ENCODE measurements at regions not wholly inside any gene's neighbourhood (a gene's known extent, or its start where the extent isn't known, plus 50 kb on each side); places are given as distances from the start of the nearest gene placed in this dataset.

DNA sequence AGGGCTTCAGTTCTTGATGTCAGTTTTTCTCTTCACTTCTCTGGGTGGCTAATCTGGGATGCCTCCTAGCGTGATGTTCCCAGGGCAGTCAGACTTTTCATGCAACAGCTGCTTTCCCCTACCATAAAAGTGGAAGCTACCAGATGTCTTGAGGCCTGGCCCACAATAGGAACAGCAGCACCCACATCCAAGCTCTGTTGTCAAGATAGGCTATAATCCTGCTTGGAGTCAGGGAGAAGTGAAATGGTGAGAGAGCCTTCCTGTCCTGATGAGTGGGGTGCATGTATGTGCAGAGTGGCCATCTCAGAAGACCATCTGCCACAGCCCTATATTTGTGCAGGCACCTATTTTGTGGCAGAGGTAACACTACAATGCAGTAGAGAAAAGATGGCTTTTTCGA, 108.0 kb downstream of the HTR5A start:
- H3K9me3 Mint-ChIP-seq: peaks cover 10% of the 10 kb centered on the region
- no peak overlapping the region for H3K4me3 Mint-ChIP-seq
- no peak for DNase-seq (ENCODE audit: low read depth, low spot score)
- H3K27ac Mint-ChIP-seq (ENCODE audit: unreplicated experiment): peak overlapping the region; percentile 84
- H3K27me3 Mint-ChIP-seq (ENCODE audit: low read depth): peaks cover 3% of the 10 kb centered on the region
- no peak for TF ChIP-seq CTCF (conservative IDR thresholded peaks at IDR 0.05)
- no peaks in the 10 kb centered on the region for H3K4me1 Mint-ChIP-seq
- peaks cover 6% of the 10 kb centered on the region for H3K36me3 Mint-ChIP-seq (ENCODE audit: low read depth)

- Mint-ChIP-seq H3K9me3 (peaks cover 22% of the 10 kb centered on the region), H3K27me3 (ENCODE audit: low read depth) (no peaks in the 10 kb centered on the region), H3K4me1 (no peaks in the 10 kb centered on the region), H3K4me3 (no peak overlapping the region), H3K36me3 (ENCODE audit: low read depth) (peaks cover 23% of the 10 kb centered on the region), H3K27ac (ENCODE audit: unreplicated experiment) (no peak overlapping the region)
- no peak for TF ChIP-seq CTCF (conservative IDR thresholded peaks at IDR 0.05)
- no peak for DNase-seq (ENCODE audit: low read depth, low spot score)
Observed at GRCh38 chr7:155181768-155182167, 111.6 kb downstream of the HTR5A start.

DNA sequence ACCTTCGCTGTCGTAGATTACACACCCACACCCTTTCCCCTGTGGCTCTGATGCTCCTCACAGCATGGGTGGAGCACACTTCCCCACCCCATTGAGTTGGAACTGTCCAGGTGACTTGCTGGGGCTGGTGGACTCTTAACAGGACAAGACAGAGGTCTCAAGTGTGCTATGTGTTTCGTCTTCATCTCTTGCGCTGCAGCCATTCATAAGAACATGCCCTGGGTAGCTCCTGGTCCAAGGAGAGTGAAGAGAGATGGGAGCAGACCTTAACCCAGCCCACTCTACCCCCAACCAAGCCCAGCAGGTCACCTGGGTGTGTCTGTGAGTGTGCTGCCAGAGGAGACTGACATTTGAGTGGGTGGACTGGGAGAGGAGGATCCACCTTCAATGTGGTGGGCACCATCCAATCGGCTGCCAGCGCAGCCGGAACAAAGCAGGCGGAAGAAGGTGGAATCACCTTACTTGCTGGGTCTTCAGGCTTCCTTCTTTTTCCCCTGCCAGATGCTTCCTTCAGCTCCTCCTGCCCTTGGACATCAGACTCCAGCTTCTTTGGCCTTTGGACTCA, 112.4 kb downstream of the HTR5A start:
- DNase-seq (ENCODE audit: low read depth, low spot score): no peak
- TF ChIP-seq CTCF (conservative IDR thresholded peaks at IDR 0.05): no peak
- peaks cover 22% of the 10 kb centered on the region for H3K9me3 Mint-ChIP-seq
- H3K4me1 Mint-ChIP-seq: no peaks in the 10 kb centered on the region
- H3K4me3 Mint-ChIP-seq: no peak overlapping the region
- H3K27me3 Mint-ChIP-seq (ENCODE audit: low read depth): no peaks in the 10 kb centered on the region
- peaks cover 23% of the 10 kb centered on the region for H3K36me3 Mint-ChIP-seq (ENCODE audit: low read depth)
- H3K27ac Mint-ChIP-seq (ENCODE audit: unreplicated experiment): no peak overlapping the region

DNA sequence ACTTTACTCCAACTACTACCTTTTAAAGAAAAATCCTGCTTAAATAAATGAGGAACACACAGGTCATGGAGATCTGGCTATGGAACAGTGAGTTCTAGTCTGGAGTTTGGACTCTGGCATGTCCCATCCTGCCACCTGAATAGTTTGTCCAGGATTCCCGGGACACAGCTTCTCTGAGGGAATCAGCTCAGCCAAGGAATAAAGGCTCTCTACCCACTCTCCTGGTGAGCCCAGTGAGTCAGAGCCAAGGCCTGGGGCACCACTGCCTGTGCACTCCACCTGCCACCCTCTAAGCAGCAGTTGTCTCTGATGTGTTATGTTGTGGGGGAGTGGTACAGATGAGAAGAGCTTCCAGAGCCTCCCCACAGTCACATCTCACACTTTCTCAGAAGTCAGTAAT, 113.5 kb downstream of the HTR5A start:
- Mint-ChIP-seq H3K9me3 (peaks cover 22% of the 10 kb centered on the region), H3K4me1 (no peaks in the 10 kb centered on the region), H3K36me3 (ENCODE audit: low read depth) (peaks cover 20% of the 10 kb centered on the region), H3K4me3 (no peak overlapping the region), H3K27me3 (ENCODE audit: low read depth) (no peaks in the 10 kb centered on the region), H3K27ac (ENCODE audit: unreplicated experiment) (no peak overlapping the region)
- DNase-seq (ENCODE audit: low read depth, low spot score): no peak
- no peak for TF ChIP-seq CTCF (conservative IDR thresholded peaks at IDR 0.05)

DNA sequence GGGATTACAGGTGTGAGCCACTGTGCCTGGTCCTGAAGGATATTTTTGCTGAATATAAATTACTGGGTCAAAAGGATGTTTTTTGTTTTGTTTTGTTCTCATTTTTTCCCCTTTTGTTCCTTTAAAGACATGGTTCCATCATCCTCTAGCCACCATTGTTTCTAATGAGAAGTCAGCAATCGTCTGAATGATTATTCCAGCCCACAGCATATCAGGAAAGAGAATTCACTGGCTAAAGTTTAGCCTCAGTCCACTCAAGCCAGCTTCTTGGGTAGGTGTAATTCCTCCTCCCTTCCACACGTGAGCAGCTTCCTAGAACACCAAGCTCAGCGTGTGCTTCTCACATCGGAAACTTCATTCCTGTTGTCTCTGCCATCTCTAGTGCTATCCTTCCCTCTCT, 112.8 kb upstream of the INSIG1 start:
- no peak for TF ChIP-seq CTCF (conservative IDR thresholded peaks at IDR 0.05)
- Mint-ChIP-seq H3K4me1 (no peaks in the 10 kb centered on the region), H3K27me3 (ENCODE audit: low read depth) (peaks cover 3% of the 10 kb centered on the region), H3K4me3 (no peak overlapping the region), H3K9me3 (peaks cover 22% of the 10 kb centered on the region), H3K36me3 (ENCODE audit: low read depth) (peaks cover 20% of the 10 kb centered on the region), H3K27ac (ENCODE audit: unreplicated experiment) (no peak overlapping the region)
- DNase-seq (ENCODE audit: low read depth, low spot score): no peak

All from neural crest cell (in vitro differentiated cells).